ENCODE measurements at regions not wholly inside any gene's neighbourhood (a gene's known extent, or its start where the extent isn't known, plus 50 kb on each side); places are given as distances from the start of the nearest gene placed in this dataset.

GRCh38 chrX:35406386-35406785, 391.8 kb upstream of the MAGEB16 start:
- intact Hi-C loops (cut with DNase I): no loop called here
- no peak for ATAC-seq
- DNase-seq: no peak
- no peaks in the 10 kb centered on the region for H3K27me3 ChIP-seq
- no peaks in the 10 kb centered on the region for H3K4me1 ChIP-seq
- no peaks in the 10 kb centered on the region for H3K36me3 ChIP-seq
- 94 to 97% methylated on average over 2 of the region's 2 CpGs for WGBS, 2 donors
- H3K27ac ChIP-seq: no peak overlapping the region
- no peak overlapping the region for H3K4me3 ChIP-seq
- no peak for TF ChIP-seq CTCF (IDR thresholded peaks at IDR 0.05)
- no peaks in the 10 kb centered on the region for H3K9me3 ChIP-seq

GRCh38 chrX:35416782-35417181, 381.4 kb upstream of the MAGEB16 start:
- intact Hi-C loops (cut with DNase I): no loop called here
- no peak for TF ChIP-seq CTCF (IDR thresholded peaks at IDR 0.05)
- H3K4me1 ChIP-seq: no peaks in the 10 kb centered on the region

GRCh38 chrX:35432056-35432455, 366.1 kb upstream of the MAGEB16 start:
- 61 to 75% methylated on average over 2 of the region's 2 CpGs for WGBS, 2 donors
- Histone ChIP-seq H3K4me1 (no peaks in the 10 kb centered on the region), H3K4me3 (no peak overlapping the region), H3K27me3 (no peaks in the 10 kb centered on the region), H3K27ac (no peak overlapping the region), H3K9me3 (peaks cover 0 to 9% (median 0%) of the 10 kb centered on the region in 11 donors), H3K36me3 (no peaks in the 10 kb centered on the region)
- no peak for TF ChIP-seq CTCF (IDR thresholded peaks at IDR 0.05)
- no peak for ATAC-seq
- intact Hi-C loops (cut with DNase I): loop anchor here in 1 of 10 donors (10.0 kb wide), 1 partner anchor 57 kb away; no protein-coding TSS in a partner anchor
- DNase-seq: no peak

More at GRCh38 chrX:35416782-35417181, 381.4 kb upstream of the MAGEB16 start:
- Histone ChIP-seq H3K27me3 (no peaks in the 10 kb centered on the region), H3K27ac (no peak overlapping the region), H3K4me3 (no peak overlapping the region), H3K36me3 (no peaks in the 10 kb centered on the region), H3K9me3 (no peaks in the 10 kb centered on the region)
- no peak for DNase-seq
- ATAC-seq: no peak

- 31 to 32% methylated on average over 3 of the region's 3 CpGs for WGBS, 2 donors
- Histone ChIP-seq H3K27ac (no peak overlapping the region), H3K36me3 (no peaks in the 10 kb centered on the region), H3K4me1 (no peaks in the 10 kb centered on the region), H3K4me3 (no peak overlapping the region), H3K27me3 (no peaks in the 10 kb centered on the region), H3K9me3 (peaks cover 0 to 19% (median 0%) of the 10 kb centered on the region in 11 donors)
- DNase-seq (no peak), ATAC-seq (no peak)
- no peak for TF ChIP-seq CTCF (IDR thresholded peaks at IDR 0.05)
- intact Hi-C loops (cut with DNase I): loop anchor here in 1 of 10 donors (10.0 kb wide), 1 partner anchor 64 kb away; no protein-coding TSS in a partner anchor
Measured at GRCh38 chrX:35439034-35439660, 359.0 kb upstream of the MAGEB16 start.

All from heart right ventricle (tissue), 16 donors.